ENCODE measurements at regions not wholly inside any gene's neighbourhood (a gene's known extent, or its start where the extent isn't known, plus 50 kb on each side); places are given as distances from the start of the nearest gene placed in this dataset.

GRCh38 chr4:126174627-126175026, 859.9 kb downstream of the FAT4 start:
- Histone ChIP-seq H3K9me3 (replicated peaks in 1 of 3) (no peaks in the 10 kb centered on the region), H3K4me3 (no peak overlapping the region), H3K27me3 (no peaks in the 10 kb centered on the region), H3K27ac (no peak overlapping the region), H3K36me3 (replicated peaks in 1 of 2) (no peaks in the 10 kb centered on the region), H3K4me1 (replicated peaks in 1 of 2) (no peaks in the 10 kb centered on the region)
- WGBS, 4 donors, result 93 to 100% (median 94%) methylated on average over 2 of the region's 2 CpGs
- DNase-seq, result no peak
- no peak for TF ChIP-seq POLR2A (IDR thresholded peaks at IDR 0.05)
- TF ChIP-seq, protein P1, sequence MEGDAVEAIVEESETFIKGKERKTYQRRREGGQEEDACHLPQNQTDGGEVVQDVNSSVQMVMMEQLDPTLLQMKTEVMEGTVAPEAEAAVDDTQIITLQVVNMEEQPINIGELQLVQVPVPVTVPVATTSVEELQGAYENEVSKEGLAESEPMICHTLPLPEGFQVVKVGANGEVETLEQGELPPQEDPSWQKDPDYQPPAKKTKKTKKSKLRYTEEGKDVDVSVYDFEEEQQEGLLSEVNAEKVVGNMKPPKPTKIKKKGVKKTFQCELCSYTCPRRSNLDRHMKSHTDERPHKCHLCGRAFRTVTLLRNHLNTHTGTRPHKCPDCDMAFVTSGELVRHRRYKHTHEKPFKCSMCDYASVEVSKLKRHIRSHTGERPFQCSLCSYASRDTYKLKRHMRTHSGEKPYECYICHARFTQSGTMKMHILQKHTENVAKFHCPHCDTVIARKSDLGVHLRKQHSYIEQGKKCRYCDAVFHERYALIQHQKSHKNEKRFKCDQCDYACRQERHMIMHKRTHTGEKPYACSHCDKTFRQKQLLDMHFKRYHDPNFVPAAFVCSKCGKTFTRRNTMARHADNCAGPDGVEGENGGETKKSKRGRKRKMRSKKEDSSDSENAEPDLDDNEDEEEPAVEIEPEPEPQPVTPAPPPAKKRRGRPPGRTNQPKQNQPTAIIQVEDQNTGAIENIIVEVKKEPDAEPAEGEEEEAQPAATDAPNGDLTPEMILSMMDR (IDR thresholded peaks at IDR 0.05), result no peak
- intact Hi-C loops (cut with DNase I), result no loop called here

- intact Hi-C loops (cut with DNase I), result no loop called here
- TF ChIP-seq, protein P1 (IDR thresholded peaks at IDR 0.05), result no peak
- TF ChIP-seq POLR2A (IDR thresholded peaks at IDR 0.05), result no peak
- H3K4me3 ChIP-seq, result no peak overlapping the region
- H3K36me3 ChIP-seq (replicated peaks in 1 of 2), result no peaks in the 10 kb centered on the region
- no peaks in the 10 kb centered on the region for H3K9me3 ChIP-seq (replicated peaks in 1 of 3)
- no peak overlapping the region for H3K27ac ChIP-seq
- no peak for DNase-seq
- H3K27me3 ChIP-seq, result no peaks in the 10 kb centered on the region
- H3K4me1 ChIP-seq (replicated peaks in 1 of 2), result no peaks in the 10 kb centered on the region
These were observed 865.9 kb downstream of the FAT4 start for GRCh38 chr4:126180642-126181041.

DNA sequence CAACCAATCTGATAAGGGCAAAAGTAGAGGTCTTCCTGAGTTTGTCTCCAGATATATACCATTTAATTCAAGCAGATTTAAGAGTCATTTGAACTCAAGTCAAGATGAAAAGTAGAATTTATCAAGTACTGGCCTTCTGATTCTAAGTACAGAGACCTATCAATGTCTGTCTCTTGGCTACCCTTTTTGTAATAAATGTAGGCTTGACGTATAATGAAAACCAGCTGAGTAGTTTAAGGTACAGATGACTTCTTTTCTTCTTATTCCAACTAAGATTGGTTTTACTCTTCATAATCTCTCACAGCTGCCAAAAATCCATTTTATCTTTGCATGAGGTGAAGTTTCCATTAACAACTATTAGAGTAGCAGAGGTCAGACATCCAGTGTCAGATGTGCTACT, 867.6 kb downstream of the FAT4 start:
- no peak overlapping the region for H3K4me3 ChIP-seq
- 70 to 84% (median 80%) methylated on average over 1 of the region's 1 CpG for WGBS, 4 donors
- H3K9me3 ChIP-seq (replicated peaks in 1 of 3), result no peaks in the 10 kb centered on the region
- no peak for DNase-seq
- intact Hi-C loops (cut with DNase I), result no loop called here
- TF ChIP-seq, protein P1 (IDR thresholded peaks at IDR 0.05), result no peak
- TF ChIP-seq POLR2A (IDR thresholded peaks at IDR 0.05), result no peak
- H3K27ac ChIP-seq, result no peak overlapping the region
- no peaks in the 10 kb centered on the region for H3K4me1 ChIP-seq (replicated peaks in 1 of 2)
- no peaks in the 10 kb centered on the region for H3K36me3 ChIP-seq (replicated peaks in 1 of 2)
- no peaks in the 10 kb centered on the region for H3K27me3 ChIP-seq

GRCh38 chr4:126182786-126183185, 868.0 kb downstream of the FAT4 start:
- H3K4me1 ChIP-seq (replicated peaks in 1 of 2), result no peaks in the 10 kb centered on the region
- H3K36me3 ChIP-seq (replicated peaks in 1 of 2), result no peaks in the 10 kb centered on the region
- no peak overlapping the region for H3K4me3 ChIP-seq
- no peaks in the 10 kb centered on the region for H3K27me3 ChIP-seq
- no peak overlapping the region for H3K27ac ChIP-seq
- DNase-seq, result no peak
- no peak for TF ChIP-seq POLR2A (IDR thresholded peaks at IDR 0.05)
- TF ChIP-seq, protein P1 (IDR thresholded peaks at IDR 0.05), result no peak
- intact Hi-C loops (cut with DNase I), result no loop called here
- 64 to 86% (median 79%) methylated on average over 2 of the region's 2 CpGs for WGBS, 4 donors
- no peaks in the 10 kb centered on the region for H3K9me3 ChIP-seq (replicated peaks in 1 of 3)
